GM21360 (cell line): ENCODE measurements at regions not wholly inside any gene's neighbourhood (a gene's known extent, or its start where the extent isn't known, plus 50 kb on each side); places are given as distances from the start of the nearest gene placed in this dataset.

Experiments used
- ATAC-seq: cut with Tn5 transposase; IDR thresholded peaks from one replicate; pipeline ENCODE4 v1.9.1; 2021; ENCODE audit warnings: mild to moderate bottlenecking, moderate library complexity; ENCODE audit not compliant: unreplicated experiment

DNA sequence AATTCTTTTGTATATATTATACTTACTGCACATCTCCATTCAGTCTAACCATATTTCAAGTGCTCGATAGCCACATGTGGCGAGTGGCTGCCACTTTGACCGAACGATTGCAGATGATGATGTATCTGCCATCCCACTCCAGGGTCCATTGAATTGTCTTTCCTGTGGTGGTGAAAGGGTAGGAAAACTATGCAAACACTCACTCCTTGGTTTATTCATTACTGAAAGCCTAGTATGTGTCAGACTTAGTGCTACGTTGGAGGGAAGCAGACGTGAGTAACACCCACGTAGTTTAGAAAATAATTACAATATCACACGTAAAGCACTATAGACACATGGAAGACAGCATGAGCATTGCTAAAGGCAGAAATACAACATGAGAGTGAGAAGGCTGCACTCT lies 353.7 kb downstream of the CSNK1G3 start:
- no peak for ATAC-seq

DNA sequence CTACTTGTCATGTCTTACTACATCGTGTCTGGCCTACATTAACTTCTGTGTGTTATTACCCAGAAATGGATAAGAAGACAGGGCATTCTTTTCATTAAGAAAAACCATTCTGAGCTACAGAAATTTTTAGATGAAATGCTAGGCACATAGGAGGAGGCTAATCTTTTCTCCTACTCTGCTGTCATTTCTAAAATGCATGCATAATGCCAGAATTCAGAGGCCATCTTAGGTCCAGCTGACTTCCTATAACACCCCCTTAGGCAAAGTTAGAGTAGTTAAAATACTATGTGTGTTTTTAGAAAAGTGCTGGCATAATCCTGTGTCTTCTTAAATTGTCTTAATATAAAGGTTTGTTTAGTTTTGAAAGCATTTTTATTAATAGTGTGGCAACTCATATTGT lies 352.6 kb downstream of the CSNK1G3 start:
- no peak for ATAC-seq

DNA sequence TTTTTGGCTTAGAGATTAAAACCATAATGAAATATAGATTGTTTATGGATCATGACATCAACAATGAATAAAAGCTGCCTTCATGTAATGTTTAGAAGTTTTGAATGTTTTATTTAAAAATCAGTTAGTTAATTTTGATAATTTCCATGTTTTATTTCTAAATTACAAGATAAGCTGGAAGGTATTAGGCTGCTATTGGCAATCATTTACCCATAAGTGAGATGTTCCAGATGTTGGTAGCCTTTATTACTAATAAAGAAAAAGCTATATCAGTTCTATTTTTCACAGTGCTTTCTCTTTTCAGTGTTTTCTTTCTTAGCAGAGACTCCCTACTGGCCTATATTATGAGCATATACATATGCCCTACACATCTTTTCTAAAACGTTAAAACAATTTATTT lies 347.0 kb downstream of the CSNK1G3 start:
- ATAC-seq: no peak

DNA sequence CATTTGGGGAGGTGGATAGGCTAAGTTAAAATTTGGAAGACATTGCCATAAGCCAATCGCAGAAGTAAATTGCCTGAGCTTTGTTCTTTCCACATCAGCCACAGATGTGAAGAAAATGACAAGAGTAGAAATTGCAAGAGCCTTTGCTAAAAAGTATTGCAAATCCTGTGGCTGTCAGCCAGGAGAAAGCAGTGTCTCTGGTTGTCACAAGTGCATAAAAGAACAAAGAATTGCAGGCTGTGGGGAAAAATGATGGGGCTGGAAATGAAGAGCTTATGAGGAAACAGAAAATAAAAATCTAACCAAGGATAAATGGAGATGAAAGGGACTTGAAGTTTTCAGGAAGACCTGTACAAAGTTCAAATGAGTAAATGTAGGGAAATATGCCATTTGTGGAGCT lies 344.8 kb downstream of the CSNK1G3 start:
- ATAC-seq: no peak

DNA sequence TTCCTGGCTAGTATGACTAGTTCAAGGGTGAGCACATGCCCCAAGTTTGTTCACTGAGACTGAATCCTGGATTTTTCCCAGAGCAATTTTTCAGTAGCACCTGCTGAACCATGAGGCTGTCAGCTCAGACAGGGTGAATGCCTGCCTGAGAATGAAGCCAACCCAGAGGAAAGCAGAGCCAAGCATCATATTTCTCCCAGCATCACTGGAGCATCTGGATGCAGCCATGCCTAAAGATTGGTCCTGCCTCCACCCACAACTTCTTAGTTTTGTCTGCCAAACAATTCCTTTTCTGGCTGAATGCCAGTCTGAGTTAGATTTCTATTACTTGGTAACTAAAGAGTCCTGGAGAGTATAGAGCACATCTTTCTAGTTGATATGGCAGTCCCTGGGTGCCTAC lies 343.6 kb downstream of the CSNK1G3 start:
- no peak for ATAC-seq

DNA sequence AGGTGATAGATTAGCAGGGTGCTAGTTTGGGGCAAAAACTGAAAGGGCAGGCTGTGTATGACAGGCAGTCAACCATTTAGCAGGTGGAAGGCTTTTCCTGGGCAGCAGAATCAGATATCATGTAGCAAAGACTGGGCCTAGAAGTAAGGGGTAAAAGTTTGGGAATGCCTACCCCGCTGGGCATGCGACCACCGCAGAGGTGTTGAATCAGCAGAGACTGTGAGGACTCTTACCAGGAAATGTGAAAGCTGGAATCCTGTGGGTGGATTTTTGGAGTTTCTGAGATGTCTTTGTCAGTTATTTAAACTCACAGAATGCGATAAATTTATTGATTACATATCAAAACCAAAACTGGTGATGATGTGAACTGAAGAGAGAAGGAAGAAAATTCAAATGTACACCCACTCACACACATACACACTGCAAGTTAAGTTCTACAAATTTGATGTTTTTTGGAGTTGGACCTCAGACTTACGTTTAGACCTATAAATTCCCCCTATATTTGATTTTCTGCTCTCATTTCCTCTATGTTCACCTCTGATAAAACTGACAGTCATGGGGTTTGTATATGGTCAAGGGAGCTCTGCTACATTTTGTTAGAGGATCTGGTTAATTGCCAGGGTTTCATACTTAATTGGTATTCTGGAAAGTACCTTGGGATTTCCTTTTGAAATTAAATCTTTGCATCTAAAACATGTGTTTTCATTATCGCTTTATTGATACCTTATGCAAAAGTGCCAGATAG lies 333.6 kb downstream of the CSNK1G3 start:
- peak; percentile 38 for ATAC-seq

DNA sequence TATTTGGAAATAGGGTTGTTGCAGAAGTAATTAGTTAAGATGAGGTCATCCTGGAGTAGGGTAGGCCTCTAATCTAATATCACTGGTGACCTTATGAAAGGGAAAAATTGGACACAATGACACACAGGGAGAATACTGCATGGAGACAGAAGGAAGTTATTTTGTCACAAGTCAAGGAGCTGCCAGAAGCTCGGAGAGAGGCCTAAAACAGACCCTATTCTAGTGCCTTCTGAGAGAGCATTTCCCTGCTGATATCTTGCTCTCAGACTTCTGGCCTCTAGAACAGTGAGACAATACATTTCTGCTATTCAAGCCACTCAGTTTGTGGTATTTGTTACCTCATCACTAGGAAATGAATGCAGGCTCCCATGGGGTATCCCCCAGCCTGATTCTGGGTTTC lies 332.9 kb downstream of the CSNK1G3 start:
- ATAC-seq: peak; percentile 66

DNA sequence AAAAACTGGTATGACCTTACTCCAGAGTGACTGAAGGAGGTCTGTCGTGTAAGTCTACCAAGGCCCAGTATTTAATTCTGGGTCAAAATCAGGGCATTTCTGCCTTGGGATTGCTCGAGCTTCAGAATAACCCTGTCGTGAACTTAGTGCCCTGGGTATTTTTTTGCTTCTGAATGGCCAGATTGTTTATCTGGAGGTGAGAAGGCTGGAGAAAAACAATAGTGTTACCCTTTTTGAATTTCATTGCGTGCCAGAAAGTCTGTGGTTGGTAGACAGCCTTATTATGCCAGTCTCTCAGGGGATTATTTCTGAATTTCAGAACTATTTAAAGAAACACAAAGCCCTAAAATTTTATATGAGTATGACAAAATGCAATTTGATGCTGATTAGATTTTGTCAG lies 323.4 kb downstream of the CSNK1G3 start:
- no peak for ATAC-seq

DNA sequence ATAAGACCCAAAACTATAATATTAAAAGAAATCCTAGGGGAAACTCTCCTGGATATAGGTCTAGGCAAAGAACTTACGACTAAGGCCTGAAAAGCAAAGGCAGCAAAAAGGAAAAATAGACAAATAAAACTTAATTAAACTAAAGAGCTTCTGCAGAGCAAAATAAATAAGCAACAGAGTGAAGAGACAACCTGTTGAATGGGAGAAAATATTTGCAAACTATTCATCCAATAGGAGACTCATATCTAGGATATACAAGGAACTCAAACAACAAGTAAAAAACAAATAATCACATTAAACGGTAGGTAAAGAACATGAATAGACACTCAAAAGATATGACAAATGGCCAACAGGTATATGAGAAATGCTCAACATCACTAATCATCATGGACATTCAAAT lies 318.6 kb downstream of the CSNK1G3 start:
- no peak for ATAC-seq

DNA sequence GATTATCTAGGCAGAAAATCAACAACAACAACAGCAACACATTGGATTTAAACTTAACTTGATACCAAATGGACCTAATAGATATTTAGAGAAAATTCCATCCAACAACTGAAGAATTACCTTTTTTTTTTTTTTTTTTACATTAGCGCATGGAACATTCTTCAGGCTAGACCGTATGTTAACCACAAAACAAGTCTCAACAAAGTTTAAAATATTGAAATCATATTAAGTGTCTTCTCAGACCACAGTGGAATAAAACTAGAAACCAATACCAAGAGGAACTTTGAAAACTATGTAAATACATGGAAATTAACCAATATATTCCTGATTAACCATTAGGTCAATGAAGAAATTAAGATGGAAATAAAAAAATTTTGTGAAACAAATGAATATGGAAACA lies 315.8 kb downstream of the CSNK1G3 start:
- no peak for ATAC-seq

DNA sequence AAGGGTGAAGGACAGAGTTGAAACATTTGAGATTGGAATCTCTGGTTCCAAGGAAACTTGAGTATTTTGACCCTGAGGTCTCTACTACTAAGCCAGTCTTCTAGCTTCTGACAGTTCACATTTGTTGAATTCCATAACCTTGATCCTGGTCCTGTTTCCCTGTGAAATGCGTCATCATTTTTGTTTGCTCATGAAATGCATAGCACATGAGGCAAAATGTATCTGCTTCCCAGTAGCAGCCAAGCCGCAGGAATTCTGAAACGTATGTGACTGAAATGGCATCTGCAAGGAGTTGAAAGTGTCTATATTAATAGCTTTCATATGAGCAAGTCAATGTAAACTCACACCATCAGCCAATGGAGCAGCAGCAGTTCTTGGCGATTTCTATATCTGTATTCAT lies 307.9 kb downstream of the CSNK1G3 start:
- ATAC-seq: no peak

DNA sequence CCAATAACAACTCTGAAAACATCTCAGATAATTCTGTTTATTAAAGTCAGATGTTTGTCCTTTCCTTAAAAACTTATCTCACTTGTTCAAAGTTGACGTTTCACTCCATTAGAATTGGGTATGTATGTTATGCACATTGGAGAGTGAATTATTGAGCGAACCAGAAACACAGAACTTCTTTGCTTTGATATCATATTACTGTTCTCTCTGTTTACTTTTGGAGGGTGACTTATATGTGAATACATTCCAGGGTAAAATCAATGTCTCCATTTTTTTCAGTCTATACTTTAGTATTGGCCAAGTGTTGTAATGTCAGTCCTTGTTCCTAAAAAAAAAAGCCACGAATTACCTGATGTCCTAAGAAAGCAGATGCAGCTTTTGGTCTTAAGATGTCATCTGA lies 307.4 kb downstream of the CSNK1G3 start:
- ATAC-seq: no peak

DNA sequence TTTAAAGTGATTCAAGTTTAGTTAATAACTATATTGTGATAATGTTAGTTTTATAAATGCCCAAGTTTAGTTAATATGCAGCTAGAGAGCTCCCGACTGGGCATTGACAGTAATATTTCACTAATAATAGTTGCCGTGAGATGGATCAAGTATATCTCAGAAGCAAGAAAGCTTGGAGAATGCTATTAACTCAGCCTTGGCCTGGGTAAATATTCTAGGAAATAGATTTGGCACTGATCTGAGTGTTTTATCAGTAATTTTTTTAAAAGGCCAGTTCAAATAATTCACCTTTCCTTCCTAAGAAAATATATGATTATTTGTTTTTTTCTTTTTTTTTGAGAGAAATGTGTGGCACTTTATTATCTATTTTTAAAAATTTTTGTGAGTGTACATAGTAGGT lies 305.3 kb downstream of the CSNK1G3 start:
- no peak for ATAC-seq

DNA sequence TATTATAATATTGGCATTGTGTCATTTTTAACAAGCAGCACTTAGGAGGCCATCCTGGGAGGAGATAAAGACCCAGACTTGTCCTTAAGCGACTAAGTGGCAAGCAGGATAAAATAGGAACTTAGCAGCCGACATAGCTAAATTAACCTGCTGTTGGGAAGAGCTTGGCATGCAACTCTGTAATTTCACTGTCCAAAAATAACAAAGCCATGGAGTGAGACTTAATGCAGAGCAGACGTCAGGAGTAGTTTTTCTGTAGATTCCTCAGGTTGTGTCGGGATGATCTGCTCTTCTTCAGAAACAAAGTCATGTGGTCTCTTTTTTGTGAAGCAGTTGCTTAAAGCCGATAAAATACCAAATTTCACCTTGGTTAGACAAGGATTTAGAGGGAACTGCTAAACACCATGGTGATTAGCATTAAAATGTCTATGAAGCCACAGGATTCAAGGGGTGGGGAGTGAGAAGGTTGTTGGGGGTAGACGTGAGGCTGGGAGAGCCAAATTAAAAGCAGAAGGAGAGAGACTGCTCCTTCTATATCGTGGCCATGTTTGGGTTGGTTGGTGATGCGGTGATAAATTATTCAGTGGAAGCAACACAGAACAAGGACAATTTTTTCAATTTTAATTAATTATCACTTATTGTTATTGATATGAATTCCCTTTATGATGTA lies 303.0 kb downstream of the CSNK1G3 start:
- no peak for ATAC-seq

DNA sequence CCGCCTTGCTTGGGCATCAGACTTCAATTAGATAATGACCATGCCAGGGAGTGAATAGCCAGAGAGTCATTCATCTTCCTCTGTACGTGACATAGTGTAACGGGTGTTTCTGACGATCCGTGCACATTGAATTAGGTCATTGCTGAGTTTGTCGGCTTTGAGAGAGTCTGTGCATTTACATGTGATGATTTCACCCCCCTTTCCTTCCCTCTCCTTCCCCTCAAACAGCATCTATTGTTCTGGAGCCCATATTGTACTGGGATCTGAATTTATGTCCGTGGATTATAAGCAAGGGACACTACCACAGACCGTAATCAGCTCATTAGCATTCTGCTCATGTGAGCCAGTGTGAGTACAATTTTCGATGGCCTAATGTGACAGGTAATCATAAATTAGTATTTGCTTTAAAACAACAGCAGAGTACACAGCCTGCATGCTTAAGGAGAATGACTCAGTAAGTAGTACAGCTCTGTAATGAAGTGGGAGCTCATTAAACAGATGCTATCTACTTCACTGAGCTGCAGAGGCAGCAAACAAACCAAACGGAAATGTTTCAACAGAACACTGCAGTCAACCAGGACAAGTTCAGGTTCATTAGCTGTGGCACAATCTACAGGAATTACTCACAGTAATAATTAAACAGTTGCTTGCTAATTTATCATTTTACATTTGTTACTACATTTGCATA lies 302.1 kb downstream of the CSNK1G3 start:
- no peak for ATAC-seq

DNA sequence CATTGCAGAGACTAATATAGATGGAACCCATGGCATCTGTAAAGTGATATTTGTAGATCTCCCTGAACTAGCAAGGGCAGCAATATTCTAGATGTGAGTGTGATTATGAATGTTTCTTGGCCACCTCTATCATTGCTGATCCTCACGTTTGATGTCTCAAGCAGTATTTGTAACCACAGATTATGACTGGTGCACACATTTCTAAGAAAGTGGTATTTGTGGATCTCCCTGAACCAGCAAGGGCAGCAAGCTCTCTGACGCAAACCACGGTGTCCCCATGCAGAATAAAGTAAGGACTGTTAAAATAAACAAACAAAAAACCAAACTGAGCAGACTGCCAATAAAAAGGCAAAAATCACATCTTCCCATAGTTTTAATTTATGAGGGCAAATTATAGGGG lies 301.3 kb downstream of the CSNK1G3 start:
- ATAC-seq: no peak

DNA sequence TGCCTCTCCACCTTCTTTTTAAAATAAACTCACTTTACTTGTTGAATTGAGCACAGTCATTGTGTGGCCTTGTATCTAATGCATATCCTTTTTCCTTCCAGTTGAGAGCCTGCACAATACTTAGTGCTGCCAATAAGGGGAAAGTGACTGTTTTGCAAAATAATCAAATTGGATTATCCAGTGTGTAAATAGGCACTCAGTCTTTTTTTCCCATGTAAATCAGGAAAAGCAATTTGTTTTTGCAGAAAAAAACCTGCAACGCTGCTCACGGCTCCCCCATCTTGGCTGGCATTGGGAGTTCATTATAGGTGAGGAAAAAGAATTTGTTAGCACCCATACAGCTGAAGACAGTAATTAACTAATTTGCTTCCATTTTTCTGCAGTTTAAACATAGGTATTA lies 299.9 kb downstream of the CSNK1G3 start:
- ATAC-seq: no peak

DNA sequence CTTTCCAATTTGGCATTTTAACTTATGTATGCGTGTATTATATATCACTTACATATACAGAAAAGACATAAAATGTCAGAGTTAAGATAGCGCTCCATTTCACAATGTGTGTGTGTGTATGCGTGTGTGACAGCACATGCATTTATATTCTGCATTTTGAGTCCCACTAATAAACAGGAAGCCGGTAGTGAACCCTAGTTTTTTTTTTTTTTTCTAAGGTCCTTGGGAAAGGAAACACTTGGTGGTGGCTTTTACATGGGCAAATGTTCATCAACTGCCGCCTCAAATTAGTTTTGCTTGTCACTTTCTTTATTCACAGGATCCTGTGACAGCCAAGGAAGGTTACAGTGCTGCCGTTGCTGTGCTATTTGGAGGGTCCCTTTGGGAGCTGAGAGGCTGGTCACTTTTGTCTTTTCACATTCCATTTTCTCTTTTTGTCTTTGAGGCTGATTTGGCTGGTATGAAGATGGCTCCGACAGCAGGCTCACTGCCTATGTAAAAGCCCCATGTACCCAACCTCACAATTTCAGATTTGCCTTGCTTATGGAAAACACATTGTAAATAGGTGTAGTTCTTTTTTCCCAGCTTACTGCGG lies 298.9 kb downstream of the CSNK1G3 start:
- ATAC-seq: no peak

DNA sequence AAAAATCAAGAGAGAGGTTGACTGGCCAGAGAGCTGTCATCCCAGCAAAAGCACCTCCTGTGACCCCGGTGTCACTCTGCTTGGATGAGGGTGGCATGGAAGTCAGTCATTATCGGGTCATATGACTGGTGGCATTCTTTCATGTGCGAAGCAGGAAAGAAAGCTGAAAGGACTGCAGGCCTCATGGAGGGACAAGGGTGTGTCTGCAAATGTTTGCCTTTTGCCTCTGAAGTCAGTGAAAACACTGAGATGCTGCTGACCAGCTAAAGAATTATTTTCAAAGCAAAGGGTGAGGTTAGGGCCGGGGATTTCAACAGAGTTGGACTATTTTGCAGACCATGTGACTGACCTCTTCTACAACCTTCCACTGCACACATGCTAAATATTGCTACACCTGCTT lies 298.3 kb downstream of the CSNK1G3 start:
- no peak for ATAC-seq

DNA sequence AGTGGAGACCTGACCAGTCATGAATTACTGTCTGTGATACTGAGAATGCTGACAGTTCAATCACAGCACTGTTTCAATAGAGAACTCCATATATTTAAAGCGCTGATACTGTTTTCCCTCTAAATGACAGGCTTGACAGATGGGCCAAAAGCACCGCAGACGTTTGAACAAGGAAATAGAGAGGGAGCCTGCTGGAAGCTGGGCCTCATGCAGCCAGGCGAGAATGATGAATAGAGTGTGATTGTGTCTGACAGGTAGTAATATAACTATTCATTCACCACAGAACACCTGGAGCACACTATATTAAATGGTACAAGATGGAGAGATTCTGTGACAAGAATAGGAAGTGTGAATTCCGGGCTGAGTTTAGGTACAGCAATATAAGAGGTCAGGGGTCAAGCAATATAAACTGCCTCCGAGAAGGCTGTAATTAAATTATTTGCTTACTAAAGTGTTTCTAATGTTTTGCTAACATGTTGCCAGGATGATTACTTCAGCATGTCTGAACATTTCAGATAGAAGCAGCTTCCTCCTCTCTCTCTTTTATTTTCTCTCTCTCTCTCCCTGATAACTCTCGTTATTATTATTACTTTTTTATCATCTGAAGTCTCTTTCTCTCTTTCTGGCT lies 297.7 kb downstream of the CSNK1G3 start:
- ATAC-seq: no peak
